GM19397 (cell line): ENCODE measurements at regions not wholly inside any gene's neighbourhood (a gene's known extent, or its start where the extent isn't known, plus 50 kb on each side); places are given as distances from the start of the nearest gene placed in this dataset.
"Not testable (repeated sequence)": the region's sequence is repeated elsewhere in the genome, so short reads cannot be mapped to it uniquely, and the experiment has no call there.

Experiments
- ATAC-seq: cut with Tn5 transposase; IDR thresholded peaks from one replicate; pipeline ENCODE4 v1.9.1; 2021; ENCODE audit warnings: mild to moderate bottlenecking, moderate library complexity; ENCODE audit not compliant: unreplicated experiment

DNA sequence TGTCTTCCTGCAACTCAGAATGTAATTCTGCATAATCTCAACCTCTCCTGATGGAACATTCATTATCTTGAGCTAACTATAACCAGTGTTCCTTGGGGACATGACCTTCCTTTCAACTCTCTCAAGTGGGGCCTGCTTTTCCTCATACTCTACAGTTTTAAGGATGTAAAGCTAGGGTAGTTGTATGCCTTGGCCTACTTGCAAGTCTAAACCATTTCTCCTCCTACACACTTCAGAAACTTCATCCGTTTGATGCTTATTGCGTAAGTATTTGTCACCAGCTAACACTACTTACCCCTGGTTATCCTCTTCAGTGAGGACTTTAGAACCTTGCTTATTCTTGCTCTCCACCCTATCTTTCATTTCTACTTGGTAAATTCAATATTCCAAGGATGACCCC, 548.9 kb downstream of the HINT1 start:
- no peak for ATAC-seq

DNA sequence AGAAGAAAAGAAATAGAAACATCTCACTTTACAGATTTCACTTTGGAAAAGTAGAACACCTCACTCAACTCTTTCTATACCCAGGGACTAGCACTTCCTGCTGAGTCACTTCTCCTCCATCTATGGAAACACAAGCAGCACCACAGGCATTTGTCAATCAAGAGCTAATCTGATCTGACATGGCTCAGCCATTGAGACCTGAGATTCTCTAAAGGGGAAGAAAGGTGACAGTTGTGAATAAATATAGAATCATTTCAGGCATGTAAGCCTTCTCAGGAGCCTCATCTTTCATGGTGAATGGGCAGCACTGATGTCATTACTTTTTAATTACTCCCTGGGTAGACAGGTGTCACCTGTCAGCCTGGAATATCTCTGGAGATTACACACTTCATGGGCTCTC, 559.8 kb downstream of the HINT1 start:
- ATAC-seq: no peak

DNA sequence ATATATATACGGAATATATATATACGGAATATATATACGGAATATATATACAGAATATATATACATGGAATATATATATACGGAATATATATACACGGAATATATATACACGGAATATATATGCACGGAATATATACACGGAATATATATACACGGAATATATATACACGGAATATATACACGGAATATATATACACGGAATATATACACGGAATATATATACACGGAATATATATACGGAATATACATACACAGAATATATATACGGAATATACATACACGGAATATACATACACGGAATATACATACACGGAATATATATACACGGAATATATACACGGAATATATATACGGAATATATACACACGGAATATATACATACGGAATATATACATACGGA, 568.4 kb downstream of the HINT1 start:
- ATAC-seq: not testable (repeated sequence)

DNA sequence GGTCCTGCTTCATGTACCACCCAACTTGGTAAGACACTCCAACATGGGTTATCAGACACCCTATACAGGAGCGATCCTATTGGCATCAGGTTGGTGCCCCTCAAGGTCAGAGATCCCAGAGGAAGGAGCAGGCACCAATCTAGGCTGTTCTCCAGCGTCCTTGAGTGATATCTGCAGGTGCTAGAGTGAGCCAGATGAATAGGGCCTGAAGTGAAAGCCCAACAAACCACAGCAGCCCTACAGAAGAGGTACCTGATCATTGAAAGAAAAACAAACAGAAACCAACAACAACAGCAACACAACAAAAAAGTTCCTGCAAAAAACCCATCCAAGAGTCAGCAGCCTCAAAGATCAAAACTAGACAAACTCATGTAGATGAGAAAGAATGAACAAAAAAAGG, 584.8 kb downstream of the HINT1 start:
- no peak for ATAC-seq

DNA sequence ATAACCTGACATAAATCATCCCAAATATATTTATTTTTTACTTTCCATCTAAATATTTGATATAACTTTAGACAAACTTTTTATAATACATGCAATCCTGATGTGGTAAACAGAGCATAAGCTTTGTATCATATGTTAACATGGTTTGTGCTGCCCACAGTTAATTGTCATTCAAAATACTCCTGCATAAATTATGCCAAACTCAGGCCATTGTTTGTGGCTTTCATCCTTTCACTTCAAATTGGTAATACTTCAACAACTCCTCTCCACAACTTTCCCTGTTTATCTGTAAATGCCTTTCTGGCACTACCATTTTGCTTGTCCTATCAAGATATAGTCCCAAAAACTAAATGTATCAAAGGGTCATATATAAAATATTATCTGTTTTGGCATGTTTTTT, 586.7 kb downstream of the HINT1 start:
- ATAC-seq: no peak

DNA sequence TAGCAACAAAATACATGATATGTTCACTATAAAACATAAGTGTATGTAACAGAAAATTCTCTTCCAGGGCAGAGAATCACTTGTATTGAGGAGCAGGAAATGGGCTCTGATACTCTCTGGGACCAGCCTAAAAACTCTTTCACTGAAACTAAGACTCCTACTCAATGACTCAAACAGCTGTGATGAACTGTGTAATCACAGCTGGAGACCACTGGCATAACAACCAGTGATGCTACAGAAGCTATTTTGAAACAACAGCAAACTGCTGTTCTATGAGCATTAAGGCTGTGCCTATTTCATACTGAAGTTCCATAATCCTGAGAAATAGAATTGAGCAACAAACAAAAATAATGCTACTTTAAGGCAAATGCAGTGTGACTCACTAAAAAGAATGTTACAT, 594.0 kb downstream of the HINT1 start:
- ATAC-seq: no peak

DNA sequence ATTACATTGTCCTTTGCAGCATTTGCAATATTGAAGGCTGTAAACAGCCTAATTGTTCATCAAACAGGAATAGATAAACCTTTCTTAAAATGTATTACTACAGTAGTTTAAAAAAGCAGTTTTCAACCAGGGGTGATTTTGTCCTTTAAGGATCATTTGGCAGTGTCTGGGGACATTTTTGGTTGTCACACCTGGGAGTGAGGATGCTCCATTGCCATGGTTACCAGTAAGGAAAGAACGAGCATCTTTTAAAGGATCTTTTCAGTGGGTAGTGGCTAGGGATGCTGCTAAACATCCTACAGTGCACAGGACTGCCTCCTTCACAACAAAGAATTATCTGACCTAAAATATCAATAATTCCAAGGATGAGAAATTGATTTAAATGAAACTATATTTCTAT, 596.3 kb downstream of the HINT1 start:
- no peak for ATAC-seq

DNA sequence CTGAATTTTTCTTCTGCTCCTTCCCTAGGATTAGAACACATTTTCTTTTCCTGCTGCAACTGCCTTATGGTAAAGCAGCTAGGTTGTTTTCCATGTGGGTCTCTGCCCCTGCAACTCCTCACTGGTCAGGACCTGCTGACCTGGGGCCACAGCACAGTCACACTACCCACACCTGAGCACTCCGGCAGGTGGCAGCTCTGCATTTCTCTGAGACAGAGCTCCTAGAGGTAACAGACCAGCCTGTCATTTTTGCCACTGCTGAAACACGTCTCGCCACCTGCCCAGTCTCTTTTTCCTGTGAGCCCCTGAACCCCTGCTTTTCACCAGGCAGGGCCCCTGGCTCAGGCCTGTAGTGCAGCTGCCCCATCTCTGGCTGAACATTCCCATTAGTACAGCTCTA, 609.6 kb downstream of the HINT1 start:
- ATAC-seq: no peak

DNA sequence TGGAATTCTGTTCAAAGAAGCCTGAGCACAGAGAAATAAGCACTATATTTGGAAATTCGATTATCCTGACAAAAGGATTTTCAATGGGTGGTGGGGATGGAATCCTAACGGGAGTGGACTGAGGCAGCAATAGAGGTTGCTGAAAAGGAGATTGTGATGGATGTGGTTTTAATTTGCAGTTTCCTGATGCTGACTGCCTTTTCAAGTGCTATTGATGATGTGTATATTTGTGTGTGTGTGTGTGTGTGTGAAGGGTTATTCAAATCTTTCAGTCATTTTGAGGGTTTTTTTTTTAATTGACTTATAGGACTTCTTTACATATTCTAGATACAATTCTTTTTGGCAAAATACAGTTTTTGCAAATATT, 614.5 kb downstream of the HINT1 start:
- no peak for ATAC-seq

DNA sequence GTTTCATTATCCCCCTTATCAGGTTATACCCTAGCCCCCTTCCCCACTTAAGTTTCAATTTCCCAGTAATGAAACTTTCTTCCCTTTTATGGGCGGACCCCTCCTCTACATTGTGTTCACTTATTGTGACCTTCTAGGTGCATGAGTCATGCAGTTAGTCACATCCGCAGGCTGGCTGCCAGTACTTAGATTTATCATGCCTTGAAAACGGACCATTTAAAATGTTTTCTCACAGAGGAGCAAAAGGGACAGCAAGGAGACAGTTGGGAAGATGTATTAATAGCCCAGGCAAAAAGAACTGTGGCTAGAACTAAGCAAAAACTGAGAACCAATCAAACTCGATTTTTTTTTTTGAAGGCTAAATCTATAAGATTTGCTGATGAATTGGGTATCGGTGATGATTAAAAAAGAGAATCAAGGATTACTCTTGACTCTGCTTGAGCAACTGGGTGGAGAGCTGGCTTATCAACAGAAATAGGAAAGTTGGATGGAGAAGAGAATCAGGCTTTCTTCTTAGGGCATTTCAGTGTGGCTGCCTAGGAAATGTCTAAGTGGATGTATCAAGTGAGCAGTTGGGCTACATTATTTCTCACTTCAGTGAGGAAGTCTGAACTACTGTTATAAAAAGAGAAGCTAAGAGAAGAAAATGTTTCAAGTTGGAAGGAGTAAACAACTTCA, 615.0 kb downstream of the HINT1 start:
- ATAC-seq: no peak

DNA sequence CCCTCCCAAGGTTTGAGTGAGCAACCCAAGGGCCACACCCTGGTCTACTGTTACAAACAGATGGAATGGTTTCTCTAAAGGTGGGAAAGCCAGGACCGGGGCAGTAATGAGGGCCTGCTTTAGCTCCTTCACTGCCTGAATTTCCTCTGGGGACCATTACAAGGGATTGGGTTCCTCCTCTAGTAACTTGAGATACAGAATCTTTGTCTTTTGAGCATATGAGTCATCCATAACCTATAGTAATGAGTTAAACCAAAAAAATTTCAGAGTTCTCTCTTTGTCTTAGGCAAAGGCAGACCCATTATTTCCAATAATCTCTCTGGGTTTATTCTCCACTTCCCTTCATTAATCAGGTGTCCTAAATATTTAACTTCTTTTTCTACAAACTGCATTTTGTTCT, 618.8 kb downstream of the HINT1 start:
- ATAC-seq: no peak

DNA sequence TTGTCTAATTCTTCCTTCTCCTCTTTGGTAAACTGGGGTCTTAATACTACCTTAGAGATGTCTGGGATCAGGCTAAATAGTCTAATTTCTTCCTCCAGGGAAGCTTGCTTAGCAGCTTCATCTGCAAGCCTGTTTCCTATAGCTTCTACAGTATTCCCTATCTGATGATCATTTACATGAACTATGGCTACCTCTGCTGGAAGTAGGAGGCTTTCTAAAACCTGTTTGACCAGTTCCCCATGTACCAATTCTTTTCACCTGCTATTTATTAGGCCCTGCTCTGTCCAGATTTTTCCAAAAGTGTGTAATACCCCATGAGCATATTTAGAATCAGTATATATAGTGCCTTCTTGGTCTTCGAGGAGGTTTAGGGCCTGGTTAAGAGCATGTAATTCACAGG, 619.8 kb downstream of the HINT1 start:
- no peak for ATAC-seq

DNA sequence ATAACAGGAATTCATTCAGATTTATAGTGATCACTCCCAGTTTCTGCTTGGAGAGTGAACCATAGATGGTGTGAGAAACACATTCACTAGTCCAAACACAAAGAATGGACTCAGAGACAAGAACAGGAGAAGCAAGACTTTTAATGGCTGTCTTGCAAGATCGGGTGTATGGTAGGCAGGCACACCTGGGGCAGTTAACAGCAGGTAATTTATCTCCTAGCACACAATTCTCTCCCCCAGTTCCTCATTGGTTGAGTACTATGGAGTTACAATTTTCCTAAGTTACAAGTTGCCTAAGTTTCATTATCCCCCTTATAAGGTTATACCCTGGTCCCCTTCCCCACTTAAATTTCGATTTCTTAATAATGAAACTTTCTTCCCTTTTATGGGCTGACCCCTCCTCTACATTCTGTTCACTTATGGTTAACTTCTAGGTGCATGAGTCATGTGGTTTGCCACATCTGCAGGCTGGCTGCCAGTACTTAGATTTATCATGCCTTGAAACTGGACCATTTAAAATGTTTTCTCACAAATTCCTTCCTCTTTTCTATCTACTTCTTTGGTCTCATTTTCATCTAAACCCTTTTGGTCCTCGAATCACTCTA, 623.3 kb downstream of the HINT1 start:
- no peak for ATAC-seq

DNA sequence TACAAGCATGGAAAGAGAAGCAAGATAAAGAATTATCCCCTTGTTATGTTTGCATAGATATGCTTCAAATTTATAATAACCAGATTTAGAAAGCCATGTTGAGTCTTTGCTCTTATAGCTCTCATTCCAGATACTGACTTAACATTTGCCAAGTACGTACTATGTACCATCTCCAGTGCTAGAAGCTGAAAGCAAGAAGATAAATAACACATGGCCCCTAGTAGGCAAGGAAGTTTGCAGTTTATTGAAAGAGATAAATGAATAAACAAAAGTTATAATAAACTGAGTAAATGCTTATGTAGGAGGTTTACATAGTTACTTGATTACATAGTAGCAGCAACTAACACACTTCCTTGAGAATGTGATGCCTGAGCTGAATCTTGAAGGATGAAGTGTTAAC, 628.4 kb downstream of the HINT1 start:
- ATAC-seq: no peak

DNA sequence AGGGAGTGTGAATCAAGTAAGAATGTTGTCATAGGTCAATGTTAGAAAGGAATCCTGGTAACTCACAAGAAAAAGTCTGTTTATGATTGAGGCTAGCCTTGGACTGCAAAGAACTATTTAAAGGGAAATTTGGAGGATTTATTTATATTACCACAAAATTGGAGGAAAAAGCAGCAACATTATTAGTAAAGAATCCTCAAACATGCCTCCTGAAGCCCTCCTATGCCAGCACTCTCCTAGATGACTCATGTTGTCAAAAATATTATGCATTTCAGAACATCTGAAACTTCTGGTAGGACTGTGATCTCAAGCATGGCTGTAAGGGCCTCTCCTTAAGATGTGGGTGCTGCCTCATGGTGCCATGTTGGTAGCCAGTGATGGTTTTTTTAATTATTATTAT, 628.5 kb downstream of the CHSY3 start:
- ATAC-seq: no peak

DNA sequence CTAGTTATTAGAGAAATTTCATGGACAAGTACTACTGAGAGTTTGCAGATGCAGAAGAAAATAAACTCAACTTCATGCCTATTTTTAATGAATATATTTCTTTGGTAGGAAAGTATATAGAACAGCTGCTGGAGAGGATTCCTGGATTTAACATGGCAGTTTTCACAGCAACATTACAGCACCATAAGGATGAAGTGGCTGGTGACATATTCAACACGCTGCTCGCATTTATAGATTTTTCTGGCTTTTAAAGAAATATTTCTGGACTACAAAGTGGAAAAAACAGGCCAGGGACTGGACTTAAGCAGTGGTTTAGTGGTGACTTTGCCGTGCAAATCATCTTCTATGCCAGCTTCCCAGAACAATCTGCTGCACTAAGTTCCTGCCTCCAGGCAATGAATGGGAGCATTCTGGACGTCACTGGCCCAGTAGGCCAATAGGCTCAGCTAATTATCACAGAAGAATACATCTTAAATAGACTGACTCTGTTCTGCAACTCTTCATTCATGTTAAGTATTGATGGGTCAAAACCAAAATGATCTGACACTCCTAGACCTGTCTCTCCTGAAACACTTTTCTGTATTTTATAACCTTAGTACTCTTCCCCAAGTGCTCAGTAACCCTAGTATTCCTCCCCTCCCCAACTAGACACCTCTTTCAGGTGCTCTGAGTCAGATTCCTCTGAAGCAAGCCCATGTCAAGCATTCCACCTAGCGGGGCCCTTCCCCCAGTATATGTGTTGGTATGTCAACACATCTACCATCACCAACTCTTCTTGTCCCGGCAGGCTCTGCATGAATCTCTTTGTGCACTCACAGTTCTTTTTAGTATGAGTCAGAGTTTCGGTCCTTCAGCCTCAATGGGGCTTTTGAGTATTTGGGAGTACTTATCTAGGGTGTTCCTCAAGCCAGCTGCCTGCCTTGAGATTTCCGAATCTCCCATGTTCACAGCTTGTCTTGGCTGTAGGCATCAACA, 625.5 kb downstream of the CHSY3 start:
- ATAC-seq: no peak

DNA sequence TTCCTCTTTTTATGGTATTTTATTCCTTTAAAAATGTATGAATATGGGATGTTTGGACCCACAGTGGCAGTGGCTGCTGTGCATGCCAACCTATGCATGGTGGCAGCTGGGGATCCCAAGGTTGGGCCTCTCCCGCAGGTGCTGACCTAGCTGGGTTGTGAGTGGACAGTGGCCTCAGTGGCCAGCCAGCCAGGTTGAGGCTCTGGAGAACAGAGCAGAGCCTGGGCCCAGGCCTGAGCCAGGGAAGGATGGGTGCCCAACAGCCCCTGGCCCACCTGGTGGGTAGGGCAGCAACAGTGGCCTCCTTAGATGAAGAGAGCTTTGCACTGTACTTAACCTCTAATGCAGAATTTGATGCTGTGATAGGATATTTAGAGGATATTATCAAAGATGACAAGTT, 624.8 kb downstream of the CHSY3 start:
- no peak for ATAC-seq

DNA sequence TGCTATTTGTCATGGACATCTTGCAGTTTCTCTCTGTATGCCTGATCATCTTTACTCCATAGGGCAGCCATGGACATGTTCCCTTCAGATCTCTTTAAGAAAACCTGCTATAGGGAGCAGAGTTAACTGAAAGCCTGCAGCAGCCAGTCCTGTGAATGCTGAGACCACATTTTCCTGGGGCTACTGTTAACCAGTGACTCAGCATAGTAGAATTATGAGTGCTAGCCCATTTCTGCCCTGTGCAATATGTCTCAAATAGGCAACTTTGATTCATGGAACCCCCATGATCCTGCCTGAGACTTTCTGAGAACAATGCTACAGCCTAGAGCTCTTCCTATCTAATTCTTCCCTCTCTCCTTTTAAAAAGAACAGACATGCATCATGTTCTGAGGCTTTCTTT, 624.2 kb downstream of the CHSY3 start:
- ATAC-seq: no peak

DNA sequence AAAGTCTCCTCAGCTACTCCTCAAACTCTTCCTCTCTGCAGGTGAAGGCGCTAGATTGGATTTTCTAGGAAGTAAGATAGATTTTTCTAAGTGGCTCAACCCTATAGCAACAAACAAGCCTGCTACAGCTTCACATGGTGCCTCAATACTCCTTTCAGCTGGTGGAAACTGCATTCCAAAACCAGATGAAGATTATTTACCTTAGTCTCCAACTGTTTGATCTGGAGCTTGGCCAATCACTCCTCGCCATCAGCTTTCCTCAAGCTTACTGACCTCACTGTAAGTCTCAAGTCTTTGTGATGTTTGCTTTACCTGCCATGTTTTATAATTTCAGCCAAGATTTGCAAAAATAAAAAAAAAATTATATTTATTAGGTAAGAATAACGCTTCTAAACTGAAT, 622.4 kb downstream of the CHSY3 start:
- ATAC-seq: no peak

DNA sequence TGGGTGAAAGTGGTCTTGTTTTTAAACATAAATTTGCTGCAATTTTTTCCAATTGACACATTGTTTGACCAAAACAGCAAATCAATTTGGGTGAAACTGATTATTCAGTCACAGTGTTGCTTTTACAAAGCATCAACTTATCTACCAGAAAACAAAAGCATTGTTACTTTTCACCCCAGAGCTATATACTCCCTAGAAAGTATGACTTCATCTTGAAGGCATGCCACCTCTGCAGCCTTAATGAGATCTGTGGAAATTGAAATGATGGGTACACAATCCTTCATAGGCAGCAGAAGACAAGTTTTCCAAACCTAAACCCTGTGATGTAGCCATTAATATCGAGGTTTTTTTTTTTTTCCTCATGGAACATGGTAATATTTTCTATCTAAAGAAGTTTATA, 615.9 kb downstream of the CHSY3 start:
- ATAC-seq: no peak

DNA sequence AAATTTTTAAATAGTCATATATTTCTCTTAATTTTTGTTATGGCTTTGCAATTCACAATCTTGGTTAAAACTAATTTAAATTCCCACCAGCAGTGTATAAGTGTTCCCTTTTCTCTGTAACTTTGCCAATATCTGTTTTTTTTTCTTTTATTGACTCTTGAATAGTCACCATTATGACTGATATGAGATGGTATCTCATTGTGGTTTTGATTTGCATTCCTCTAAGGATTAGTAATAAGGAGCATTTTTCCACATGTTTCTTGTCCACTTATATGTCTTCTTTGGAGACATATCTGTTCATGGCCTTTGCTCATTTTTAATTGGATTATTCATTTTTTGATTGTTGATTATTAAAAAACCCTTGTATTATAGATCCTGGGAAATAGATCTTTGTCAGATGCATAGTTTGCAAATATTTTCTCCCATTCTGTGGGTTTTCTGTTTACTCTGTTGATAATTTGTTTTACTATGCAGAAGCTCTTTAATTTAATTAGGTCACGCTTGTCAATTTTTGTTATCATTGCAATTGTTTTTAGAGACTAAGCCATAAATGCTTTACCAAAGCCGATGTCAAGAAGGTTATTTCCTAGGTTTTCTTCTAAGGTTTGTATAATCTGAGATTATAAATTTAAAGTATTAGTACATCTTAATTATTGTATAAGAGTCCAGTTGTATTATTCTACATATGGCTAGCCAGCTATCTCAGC, 610.9 kb downstream of the CHSY3 start:
- no peak for ATAC-seq
